Muscle of arm (tissue), 1 donor: ENCODE measurements at regions not wholly inside any gene's neighbourhood (a gene's known extent, or its start where the extent isn't known, plus 50 kb on each side); places are given as distances from the start of the nearest gene placed in this dataset.
"Not testable (repeated sequence)": the region's sequence is repeated elsewhere in the genome, so short reads cannot be mapped to it uniquely, and the experiment has no call there.

Experiments
- DNase-seq: peaks from one replicate; pipeline ENCODE4 v3.0.0-alpha.2; 2013

DNA sequence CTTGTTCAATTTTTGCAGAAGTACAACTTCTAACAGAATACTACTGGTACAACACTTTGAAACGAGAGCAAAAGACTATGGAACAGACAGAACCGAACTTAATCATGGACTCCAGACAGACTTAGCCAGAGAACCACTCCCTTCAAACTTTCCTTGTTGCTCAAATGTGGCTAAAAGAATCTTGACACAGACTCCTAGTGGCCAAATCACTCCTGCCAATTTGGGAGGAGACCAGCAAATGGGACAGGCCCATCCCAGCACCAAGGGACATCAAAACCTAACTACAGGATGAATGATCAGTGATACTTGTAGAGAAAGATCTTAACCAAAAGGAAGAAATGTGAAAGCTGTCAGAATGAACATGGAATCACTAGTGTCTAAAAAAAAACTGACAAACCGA, 154.0 kb downstream of the MATN1 start:
- no peak for DNase-seq

DNA sequence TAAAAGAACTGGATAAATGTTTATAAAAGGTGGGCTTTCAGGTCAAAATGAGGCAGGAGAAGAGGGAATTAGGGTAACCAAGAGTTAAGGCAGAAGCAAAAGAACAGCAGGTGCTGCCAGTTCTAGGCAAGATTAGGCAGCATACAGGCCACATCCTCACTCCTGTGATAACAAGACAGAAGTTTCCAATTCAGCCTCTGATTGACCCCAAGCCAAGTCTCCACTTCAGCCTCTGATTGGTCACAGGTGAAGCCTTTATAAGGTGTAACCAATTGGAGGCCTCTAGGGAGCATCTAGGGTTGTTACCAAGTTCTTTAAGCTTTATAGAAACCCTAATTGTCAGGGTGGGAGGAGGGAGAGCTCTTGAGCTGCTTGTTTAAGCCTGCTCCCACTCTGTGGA, 160.8 kb downstream of the MATN1 start:
- no peak for DNase-seq

DNA sequence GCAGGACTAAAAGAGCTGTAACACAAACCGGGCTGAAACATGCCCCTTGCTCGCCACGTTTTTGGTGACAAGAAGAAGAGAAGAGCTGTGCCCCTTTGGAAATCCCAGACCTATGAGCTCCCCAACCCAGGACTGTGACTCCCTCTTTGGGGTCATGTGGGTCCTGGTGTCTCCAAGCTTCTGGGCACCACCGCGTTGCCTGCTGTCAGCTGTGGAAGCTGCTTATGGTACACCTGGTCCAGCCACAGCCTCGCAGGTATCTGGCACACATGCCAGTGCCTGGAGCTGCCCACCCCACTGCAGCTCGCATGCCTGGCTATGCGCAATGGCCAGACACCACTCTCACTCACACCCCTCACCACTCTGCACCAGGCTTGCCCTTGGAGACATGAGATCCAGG, 171.8 kb downstream of the MATN1 start:
- DNase-seq, result no peak

DNA sequence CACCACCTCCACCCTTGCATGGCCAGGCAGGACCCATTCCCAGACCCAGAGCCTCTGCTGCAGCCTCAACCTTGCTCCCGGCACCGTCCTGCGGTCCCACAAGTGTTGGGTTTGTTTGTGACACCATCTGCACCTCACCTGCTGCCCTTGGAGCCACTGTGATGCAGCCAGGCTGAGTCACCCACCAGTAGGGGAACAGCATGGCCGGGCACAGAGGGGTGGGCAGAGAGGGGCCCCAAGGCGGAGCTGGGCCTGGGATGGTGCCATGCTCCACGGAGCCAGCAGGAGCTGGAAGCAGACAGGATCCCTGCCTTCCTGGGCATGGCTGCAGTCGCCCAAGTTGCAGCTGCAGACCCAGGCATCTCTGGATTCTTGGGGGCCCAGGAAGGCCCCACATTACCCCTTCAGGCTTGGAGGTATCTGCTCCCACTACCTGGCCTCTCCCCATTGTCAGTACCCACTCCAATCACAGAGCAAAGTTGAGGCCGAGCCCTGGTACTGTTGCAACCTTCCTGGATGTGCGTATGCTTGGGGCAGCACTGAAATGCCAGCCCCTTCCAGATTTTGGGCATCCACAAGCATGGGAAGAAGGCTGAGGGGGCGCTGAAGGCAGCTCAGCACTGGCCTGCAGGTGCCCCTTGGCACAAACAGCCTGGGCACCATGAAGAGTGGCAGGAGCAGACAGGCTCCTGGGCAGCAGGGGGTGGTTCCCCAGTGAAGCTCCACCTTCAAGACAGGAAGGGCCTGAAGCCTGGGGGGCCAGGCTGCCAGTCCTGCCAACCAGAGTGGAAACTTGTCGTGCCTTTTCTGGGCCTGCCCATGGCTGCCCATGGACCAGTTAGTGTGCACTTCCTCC, 172.8 kb downstream of the MATN1 start:
- no peak for DNase-seq

DNA sequence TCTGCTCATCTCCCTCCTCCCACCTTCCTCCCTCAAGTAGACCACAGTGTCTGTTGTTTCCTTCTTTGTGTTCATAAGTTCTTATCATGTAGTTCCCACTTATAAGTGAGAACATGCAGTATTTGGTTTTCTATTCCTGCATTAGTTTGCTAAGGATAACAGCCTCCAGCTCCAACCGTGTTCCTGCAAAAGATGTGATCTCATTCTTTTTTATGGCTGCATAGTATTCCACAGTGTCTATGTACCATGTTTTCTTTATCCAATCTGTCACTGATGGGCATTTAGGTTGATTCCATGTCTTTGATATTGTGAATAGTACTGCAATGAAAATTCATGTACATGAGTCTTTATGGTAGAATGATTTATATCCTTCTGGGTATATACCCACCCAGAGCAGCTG, 173.5 kb downstream of the MATN1 start:
- DNase-seq, result not testable (repeated sequence)

DNA sequence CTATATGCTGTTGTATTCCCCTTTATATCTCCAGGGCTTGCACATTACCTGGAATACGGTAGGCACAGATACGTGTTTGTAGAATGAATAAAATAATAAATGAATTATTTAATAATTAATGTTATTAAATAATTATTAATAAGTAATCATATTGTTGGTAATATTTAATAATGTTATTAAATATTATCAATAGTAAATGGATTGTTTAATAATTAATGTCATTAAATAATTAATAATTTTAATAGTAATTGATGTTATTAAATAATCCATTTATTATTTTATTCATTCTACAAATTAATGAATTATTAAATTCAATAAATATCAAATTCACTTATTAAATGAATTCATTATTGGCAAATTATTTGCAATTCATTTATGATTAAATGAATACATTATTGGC, 175.1 kb downstream of the MATN1 start:
- DNase-seq, result no peak

DNA sequence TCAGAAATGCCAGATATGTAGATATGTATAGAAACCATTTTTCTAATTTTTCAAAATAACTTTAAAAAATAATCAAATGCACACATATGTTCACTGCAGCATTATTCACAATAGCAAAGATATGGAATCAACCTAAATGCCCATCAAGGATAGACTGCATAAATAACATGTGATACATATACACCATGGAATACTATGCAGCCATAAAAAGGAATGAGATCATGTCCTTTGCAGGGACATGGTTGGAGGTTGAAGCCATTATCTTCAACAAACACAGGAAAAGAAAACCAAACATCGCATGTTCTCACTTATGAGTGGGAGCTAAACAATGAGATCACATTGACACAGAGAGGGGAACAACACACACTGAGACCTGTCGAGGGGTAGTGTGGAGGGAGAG, 176.1 kb downstream of the MATN1 start:
- not testable (repeated sequence) for DNase-seq

DNA sequence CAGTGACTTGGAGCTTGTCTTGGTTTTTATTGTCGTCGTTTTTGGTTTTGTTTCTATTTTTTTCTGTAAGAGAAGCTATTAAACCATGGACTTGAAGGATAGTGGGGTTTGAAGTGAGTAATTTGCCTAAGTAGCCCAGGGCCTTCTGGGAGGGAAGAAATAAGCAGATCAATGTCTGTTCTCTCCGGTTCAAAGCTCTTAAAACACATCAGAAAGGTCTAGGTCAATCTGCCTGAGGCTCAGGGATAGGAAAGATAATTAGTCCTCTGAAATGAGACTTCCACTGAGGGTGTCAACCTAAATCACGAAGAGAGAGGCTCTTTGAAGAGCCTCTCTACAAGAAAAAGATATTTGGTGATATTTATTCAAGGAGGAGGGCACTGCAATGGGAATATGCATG, 178.0 kb downstream of the MATN1 start:
- no peak for DNase-seq

DNA sequence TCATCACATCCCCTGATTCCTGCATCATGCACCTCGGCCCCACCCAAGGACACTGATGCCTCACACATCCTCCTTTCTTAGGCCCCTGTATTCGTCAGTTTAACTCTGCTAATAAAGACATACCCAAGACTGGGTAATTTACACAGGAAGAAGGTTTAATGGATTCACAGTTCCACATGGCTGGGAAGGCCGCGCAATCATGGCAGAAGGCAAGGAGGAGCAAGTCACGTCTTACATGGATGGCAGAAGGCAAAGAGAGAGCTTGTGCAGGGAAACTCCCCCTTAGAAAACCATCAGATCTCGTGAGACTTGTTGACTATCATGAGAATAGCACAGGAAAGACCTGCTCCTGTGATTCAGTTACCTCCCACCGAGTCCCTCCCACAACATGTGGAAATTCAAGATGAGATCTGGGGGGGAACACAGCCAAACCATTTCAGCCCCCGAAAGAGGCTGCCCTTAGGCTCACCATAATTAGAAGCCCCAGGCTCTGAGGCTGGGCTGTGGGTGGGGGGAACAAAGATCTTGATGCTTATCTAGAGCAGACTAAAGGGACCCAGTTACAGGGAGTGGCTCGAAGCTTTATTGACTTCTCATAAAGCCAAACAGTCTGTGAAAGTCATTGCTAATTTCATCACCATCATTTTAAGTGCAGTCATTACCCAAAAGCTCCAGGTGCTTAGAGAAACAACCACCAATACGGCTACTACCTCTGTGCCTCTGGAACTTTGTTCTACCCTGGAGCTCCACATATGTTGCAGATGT, 181.5 kb downstream of the MATN1 start:
- DNase-seq, result no peak

DNA sequence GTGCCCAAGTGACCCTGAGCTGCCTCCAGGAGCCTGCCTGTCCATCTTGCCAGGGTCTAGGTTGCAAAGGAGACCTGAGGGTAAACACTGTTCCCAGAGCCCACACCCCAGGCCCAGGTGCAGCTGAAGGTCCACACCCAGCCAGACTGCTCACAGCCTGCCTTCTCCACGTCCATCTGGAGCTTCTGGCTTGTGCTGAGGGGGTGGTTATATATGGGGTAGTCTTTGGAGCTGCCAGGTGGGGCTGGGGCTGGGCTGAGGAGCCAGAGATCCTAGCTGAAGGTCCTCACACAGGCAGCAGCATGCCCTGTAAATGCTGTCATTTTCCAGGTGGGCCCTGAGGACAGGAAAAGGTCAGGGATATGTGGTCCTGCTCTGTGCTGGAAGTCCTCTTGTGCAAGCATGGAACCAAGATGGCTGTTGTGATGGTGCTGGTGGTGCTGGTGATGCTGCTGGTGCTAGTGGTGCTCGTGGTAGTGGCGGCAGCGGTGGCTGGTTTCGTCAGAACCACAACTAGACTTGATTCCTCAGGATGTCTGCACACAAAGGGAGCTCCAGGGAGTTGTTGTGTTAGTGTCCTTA, 182.7 kb downstream of the MATN1 start:
- DNase-seq, result no peak

DNA sequence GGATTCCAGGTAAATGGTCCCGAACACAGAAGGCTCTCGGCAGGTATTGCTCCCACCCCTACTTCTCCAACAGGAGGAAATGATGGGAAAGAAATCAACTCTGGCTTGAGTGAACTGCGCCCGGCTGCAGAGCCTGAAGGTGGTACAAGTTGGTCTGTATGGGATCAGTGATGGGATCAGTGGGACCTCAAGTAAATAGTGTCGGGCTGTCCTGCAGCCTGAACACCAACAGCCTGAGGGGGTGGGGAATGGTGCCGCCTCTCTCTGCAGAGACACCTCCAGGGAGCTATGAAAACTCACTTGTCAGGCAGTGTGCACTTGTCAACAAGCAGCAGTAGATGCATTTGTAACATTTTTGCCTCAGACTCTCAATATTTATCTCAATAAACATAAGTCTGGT, 183.5 kb downstream of the MATN1 start:
- no peak for DNase-seq

DNA sequence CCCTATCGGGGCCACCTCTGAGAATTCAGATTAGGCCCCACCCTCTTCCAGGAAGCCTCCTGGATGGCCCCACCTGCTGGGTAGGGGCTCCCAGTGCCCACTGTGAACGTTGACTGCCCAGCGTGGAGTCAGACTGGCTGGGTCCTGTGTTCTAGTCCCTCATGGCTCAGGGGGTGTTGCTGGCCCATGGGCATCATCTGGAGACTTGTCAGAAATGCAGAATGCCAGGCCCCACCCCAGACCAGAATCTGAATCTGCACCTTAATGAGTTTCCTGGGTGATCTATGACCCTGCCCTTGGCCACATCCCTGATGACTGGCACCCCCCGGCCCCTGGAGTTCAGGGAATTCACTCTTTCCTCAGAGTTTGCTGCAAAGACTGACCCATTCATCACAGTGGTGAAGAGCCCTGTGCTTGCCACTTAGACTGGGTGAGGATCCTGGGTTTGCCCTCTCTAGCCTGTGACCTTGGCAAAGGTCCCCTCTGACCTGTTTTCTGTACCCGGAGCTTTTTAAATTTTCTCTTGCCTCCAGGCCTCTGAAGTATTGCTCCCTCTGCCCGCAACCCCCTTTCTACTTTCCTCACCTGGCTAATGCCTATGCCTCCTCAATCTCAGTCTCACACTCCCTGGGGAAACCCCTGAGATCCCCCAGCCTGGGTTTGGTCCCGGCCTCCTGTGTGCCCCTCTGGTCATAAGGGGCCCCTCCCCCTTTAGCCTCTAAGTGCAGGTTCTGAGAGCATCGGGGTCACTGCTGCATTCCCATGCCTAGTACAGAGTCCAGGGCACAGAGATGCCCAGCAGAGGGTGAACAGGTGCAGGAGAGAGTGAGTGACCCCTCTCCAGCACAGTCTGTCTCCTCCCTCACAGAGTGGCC, 184.2 kb downstream of the MATN1 start:
- no peak for DNase-seq

DNA sequence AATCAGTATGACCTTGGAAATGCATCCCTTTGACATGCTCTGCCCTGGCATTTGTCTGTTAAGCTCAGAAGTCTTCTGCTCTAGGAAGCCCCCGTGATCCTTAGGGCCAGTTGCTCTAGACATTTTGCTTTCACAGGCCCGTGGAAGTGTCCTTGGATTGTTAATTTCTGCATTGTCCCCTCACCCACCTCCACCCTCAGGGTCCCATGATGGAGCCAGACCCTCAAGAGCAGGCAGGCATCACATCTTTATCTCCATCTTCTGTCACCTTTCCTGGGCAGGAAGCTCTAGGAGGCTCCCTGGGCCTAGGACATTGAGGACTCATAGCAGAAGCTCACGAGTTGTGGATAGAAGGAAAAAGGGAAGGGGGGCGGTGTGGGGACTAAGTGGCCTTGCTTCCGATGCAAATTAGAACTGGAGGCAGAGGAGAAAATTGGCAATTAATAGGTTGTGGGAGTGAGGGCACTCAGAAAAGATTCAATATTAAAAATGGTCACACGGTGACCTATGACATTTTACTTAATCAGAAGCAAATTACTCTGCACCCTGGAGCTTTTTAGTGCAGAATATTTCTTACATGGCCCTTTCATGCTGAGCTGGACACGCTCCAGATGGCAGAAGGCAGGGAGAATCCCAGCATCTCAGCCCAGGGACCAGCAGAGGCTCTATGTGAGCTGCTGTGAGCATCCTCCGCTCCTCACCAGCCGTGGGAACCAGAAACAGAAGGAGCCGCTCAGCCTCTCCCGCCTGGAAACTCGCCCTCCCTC, 185.0 kb downstream of the MATN1 start:
- DNase-seq, result no peak

DNA sequence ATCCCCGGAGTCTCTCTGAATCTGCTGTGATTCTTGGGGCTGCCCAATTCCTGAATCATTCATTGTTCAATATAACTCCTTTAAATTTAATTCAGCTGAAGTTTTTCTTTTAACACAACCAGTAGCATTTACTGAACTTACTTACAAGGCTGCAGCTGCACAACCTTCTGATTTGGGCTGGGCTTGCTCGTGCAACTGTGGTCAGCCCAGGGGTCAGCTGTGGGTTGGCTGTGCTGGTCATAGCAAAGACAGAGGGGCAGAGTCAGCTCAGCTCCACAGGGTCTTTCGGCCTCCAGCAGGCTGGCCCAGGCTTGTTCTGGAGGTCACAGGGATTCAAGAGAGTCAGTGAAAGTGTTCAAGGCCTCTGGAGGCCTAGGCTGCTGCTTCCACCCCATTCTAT, 186.1 kb downstream of the MATN1 start:
- no peak for DNase-seq

DNA sequence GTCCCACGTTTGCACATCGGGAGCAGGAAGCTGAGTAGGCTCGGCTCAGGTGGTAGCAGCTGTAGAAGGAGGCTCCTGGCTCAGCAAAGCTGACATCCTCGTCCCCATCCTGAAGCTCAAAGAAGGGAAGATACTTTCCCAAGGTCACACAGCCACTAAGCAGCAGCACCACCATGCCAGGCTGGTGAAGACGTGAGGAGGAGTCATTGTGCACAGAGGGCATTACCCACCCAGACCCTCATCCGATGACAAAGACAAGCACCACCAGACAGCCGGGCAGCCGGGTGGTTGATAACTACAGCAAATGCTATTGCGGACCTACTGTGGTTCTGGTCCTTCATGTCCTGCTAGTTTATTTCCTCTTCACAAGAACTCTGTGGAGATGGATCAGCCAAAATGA, 186.9 kb downstream of the MATN1 start:
- DNase-seq, result no peak

DNA sequence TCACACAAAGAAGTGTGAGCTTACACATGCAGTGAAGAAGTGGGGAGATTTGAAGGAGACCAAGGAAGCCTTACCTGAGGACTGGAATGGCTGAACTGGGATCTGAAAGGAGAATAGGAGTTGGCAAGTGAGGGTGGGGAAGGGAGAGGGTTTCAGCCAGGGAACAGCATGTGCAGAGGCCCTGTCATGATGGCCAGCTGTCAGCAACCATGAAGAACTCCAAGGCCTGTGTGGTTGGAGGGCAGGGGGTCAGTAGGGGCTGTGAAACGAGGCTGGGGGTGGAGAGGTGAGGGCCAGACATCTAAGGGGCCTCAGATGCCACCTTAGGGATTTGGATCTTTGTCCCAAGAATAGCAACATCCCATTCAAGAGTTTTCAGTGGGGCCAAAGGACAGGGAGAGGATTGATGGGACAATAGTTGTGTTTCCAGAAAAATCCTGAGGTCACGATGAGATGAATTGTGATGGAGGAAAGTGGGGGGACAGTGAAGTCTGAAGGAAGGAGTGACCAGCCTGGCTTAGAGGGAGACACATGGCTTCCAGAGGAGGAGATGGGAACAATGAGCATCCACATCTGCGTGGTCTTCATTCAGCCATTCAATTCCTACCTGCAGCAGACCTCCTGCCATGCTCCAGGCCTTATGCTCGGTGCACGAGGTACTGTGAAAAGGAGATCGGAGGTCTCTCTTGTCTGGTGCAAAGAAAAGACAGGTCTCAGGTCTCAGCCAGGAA, 187.6 kb downstream of the MATN1 start:
- DNase-seq, result no peak

DNA sequence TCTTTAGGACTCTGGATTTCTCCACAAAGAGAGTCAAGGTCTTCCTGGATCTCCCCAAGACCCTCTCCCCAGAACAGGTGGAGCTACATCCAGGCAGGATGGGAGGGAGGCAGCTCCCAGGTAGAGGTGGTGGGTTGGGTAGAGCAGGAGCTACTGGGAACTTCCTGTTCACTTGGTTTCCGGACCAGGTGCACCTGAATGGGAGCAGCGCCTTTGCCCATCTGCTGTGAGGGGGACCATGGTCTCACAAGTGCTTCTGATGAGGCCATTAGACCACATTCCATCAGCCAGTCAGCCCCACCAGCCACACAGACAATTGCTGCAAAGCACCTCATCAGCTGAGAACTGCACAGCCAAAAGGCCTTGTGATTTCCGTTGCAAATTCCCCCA, 188.8 kb downstream of the MATN1 start:
- no peak for DNase-seq

DNA sequence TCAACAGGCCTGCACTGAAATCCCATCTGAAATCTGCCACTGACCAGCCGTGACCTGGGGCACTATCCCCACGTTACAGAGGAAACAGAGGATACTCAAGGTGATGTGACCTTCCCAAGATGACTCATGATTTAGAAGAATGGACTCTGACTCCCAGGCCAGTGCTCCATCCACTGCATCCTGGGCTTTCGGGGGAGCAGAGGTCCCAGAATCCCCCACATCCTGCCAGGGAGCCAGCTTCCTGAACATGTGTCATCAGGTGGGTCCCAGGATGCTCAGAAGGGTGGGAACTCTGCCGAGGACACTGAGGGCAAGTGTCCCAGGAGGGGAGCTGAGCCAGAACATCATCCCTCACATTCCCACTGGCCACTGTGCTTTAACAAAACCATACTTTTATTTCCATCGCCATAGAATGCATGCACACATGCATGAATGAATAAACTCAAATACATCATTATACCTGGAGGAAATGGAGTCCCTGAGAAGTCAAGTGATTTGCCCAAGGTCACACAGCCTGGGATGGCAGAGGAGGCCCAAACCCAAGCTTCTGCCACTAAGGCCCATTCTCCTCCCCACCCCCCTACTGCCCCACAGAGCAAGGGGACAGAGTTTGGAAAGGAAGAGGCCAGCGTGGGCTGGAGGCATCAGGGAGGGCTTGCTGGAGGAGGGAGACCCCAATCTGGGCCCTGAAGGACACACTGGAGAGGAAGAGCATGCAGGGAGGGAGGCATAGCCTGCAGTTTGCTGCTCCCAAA, 189.4 kb downstream of the MATN1 start:
- DNase-seq, result no peak

DNA sequence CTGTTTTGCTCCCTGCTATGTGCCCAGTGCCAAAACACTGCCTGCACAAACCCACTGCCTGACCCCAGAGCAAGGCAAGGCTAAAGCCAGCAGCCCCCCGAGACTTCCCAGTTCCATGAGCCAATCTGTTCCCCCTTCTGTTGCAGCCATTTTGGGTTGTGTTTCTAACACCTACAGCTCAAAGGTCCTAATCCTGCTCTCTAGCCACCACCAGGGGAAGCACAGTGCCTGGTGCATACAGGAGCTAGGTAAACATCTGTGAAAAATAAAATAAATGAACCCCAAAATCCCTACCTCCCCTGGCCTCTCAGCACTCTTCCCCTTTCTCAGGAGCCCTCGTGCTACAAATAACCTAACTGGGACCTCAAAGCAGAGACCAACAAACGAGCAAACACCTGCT, 190.2 kb downstream of the MATN1 start:
- no peak for DNase-seq

DNA sequence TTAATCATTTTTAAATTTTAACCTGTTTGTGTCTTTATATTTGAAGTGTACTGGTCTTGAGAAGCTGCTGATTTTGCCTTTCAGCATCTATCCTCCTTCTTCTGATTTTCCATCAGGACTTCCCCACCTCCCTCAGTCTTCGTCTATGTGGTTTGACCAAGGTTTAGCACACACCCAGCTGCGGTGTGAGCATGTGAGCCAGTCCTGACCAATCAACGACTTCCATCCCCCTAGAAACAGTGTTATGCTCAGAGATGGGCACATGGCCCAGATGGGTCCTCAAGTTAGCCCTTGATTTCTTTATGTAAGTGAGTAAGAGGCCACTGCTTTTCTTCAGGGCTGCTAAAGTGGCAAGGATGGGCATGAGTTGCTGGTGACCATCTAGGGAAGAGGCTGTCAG, 190.8 kb downstream of the MATN1 start:
- DNase-seq, result no peak
